Activated CD4-positive, alpha-beta T cell treated with anti-CD3 and anti-CD28 coated beads, Interleukin-2, amount 50 U/mL, for 1 hour (primary cell): ENCODE measurements at regions not wholly inside any gene's neighbourhood (a gene's known extent, or its start where the extent isn't known, plus 50 kb on each side); places are given as distances from the start of the nearest gene placed in this dataset.

Experiments used
- DNase-seq: peaks from one replicate; pipeline ENCODE4 v3.0.0-alpha.2; 2020

- DNase-seq, result no peak
Measured at GRCh38 chr21:25371841-25372425, 235.3 kb downstream of the MRPL39 start.

GRCh38 chr21:25370311-25370744, 237.0 kb downstream of the MRPL39 start:
- no peak for DNase-seq

GRCh38 chr21:25369524-25370300, 237.6 kb downstream of the MRPL39 start:
- no peak for DNase-seq

GRCh38 chr21:25368531-25368930, 238.8 kb downstream of the MRPL39 start:
- no peak for DNase-seq

DNA sequence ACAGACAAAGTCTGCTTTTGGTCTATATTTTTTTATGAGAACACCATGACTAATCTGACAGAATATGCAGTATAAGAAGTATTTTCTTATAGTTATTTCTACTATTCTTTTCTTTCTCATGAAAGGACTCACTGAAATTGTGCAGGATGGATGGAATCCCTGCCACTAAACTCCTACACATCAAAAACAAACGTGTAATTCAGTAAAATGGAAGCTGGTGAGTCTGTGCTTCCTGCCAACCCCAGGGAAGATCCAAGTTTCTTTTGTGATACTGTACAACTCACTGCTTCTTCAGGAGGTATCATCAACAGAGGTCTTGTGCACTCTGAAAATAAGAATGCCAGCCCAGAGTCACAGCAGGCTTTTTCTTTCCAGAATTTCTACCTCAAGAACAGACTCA, 241.2 kb downstream of the MRPL39 start:
- DNase-seq, result no peak

DNA sequence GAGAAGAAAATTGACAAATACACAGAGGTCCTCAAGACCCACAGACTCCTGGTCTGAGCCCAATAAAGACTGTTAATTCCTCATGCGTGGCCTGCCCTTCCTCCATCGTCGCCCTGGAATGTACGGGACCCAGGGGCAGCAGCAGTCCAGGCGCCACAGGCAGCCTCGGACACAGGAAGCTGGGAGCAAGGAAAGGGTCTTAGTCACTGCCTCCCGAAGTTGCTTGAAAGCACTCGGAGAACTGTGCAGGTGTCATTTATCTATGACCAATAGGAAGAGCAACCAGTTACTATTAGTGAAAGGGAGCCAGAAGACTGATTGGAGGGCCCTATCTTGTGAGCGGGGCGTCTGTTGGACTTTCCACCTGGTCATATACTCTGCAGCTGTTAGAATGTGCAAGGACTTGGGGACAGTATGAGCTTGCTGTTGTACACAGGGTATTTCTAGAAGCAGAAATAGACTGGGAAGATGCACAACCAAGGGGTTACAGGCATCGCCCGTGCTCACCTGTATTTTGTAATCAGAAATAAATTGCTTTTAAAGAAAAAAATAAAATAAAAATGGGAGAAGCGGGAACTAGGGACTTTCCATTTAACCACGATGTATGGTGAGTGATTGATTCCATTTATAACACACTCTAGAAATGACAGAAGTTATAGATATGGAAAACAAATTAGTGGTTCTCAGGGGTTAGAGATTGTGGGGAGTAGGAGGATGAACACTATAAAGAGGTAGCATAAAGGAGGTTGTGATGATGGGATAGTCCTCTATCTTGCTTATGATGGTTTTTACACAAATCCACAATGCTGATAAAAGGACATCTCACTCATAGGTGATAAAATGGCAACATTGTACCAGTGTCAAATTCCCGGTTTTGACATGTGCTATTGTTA, 244.7 kb downstream of the MRPL39 start:
- DNase-seq, result no peak

GRCh38 chr21:25361765-25362164, 245.5 kb downstream of the MRPL39 start:
- DNase-seq, result no peak

GRCh38 chr21:25361097-25361496, 246.2 kb downstream of the MRPL39 start:
- DNase-seq, result no peak

DNA sequence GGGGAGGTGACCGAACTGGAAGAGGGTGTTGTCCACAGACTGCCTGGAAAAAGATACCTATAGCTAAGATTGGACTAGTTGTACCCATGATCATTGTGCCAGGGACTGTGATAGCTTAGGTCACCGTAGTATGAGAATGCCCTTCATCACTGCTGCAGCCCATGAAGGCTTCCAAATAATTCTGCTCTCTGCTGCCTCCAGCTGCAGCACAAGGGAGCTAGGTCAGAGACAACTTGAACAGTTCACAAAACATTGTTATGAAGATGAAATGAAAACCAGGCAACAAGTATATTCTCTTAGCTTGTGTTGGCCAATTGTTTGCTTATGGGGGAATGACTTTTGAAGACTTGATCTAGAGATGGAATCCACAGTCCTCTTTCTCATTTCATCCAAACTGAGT, 246.7 kb downstream of the MRPL39 start:
- DNase-seq, result no peak

GRCh38 chr21:25359724-25360123, 247.6 kb downstream of the MRPL39 start:
- no peak for DNase-seq

DNA sequence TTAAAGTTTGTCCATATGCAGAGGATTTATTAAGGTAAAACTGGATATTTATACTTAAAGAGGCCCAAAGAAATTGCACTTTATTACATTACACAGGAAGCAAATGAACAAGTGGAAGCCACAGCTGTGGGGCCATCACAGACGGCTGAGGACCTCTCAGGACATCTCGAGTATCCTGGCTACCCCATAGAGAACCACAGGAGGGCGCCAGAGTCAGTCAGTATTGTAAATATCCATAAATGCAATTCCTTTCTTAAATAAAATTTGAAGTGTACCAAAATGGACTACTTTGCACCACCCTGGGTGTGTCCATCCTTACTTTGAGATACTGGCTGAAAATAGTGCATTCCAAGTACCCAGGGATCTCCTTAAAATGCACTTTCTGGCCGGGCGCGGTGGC, 257.2 kb downstream of the MRPL39 start:
- DNase-seq, result peak; percentile 1

DNA sequence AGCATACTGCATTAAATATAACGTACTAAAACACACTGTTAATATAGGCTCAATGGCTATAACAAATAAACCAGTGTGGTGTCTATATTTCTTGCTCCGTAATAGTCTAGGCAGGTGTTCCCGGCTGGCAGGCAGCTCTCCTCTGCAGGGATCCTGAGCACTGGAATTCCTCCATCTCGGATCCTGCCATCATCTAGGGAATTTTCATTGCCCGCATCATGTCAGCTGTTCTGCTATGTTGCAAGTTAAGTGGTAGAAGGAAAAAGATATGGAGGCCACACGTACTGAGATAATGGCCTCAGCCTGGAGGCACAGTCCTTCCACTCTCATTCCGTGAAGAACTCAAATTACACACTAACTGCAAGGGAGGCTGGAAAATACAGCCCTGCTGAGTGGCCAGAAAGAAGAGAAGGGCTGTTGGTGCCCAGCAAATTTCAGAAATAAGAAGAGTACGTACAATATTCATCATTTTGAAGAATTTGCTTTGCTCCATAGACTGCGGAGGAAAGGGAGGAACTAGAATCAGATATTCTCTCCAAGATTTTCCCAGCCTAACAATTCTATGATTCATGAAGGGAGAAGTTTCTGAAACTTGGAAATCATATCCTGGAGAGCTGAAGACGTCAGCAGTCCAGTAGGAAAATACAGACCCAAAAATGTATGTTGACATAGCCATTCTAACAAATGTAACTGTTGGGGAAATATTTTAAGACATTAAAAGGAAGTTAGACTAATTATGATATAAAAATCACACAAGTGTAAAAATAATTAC, 263.3 kb downstream of the MRPL39 start:
- no peak for DNase-seq

GRCh38 chr21:25342816-25343215, 264.5 kb downstream of the MRPL39 start:
- DNase-seq, result no peak

GRCh38 chr21:25341981-25342380, 265.3 kb downstream of the MRPL39 start:
- no peak for DNase-seq

DNA sequence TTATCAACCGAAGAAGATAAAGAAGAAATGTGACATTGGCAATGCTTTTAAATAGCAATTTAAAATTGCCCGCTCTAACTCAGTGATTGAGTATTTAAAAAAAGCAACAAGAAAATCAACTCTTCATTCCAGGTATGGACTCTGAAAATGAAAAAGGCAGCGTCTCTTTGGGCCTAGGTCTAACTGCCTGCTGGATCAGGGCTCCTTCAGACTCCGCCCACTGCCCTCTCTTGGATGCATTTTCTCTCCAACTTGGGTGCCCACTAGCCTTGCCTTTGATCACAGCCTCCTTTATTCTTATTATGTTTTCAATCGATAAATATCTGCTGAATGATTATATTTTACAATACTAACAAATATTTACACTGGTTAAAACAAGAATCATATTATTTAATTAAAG, 268.9 kb downstream of the MRPL39 start:
- DNase-seq, result no peak

DNA sequence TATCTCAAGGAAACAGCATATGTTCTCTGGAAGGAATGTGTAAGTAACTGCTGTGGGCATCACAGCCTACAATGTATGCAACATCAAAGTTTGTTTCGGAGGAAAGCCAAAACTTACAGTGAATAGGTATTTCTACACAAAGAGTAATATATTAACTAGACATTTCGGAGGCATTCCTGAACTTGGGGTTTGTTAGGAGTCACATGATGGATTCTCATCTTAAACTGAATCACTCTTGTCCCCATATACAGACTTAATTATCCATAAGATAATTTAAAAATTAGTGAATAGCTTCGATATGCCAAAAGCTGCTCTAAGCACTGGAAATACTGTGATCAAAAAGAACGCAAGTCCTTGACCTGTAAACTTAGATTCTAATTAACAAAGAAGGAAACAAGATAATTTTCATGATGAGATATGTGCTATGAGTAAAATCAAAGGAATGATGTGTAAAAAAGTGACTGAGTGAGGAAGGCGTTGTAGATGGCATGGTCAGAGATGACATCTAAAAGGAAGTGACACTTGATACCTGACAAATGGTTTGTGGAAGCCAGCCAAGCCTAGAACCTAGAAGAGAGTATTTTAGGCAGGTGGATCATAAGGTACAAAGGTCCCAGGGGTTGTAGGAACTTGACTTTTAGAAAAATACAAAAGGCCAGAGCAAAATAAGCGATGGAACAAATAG, 273.1 kb downstream of the MRPL39 start:
- DNase-seq, result no peak

DNA sequence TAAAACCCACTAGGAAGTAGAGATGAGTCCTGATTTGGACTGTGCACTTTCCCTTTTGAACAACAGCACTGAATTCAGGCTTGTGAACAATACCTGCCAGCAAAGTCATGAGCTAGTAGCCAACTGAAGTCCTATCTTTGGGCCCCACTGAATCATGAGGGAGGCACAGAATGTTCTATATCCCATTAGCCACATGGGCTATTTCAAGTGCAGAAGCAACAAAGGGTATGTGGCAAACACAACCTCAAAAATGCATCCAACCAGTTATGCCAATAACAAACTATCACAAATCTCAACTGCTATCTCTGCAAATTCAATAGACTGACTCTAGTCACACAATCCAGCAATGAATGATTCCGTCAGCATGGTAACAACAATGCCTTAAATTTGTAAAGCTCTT, 276.0 kb downstream of the MRPL39 start:
- DNase-seq, result no peak

- DNase-seq, result no peak
Measured at GRCh38 chr21:25330266-25330665, 277.0 kb downstream of the MRPL39 start.

GRCh38 chr21:25329227-25329825, 278.0 kb downstream of the MRPL39 start:
- DNase-seq, result no peak

GRCh38 chr21:25328736-25329135, 278.5 kb downstream of the MRPL39 start:
- DNase-seq, result no peak

GRCh38 chr21:25326181-25326580, 281.1 kb downstream of the MRPL39 start:
- no peak for DNase-seq

GRCh38 chr21:25324666-25325065, 282.6 kb downstream of the MRPL39 start:
- DNase-seq, result no peak
